ENCODE measurements at regions not wholly inside any gene's neighbourhood (a gene's known extent, or its start where the extent isn't known, plus 50 kb on each side); places are given as distances from the start of the nearest gene placed in this dataset.

DNA sequence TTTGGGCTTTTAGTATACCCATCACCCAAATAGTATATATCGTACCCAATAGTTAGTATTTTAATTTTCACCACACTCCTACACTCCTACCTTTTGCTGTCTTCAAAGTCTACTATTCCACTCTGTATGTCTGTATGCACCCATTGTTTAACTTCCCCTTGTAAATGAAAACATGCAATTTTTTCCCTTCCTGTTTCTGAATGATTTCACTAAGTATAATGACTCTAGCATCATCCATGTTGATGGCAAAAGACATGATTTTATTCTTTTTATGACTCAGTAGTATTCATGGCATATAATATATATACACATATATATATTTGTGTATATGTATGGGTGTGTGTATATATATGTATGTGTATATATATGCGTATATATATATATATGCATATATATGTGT, 63.1 kb upstream of the FAM174A start:
- 86% methylated on average over 2 of the region's 2 CpGs; no CpG with 5 or more reads in 1 of the 2 experiments for WGBS, 2 experiments (ENCODE audit: extremely low coverage in 1 of 2, insufficient coverage in 1 of 2, insufficient read length in 1 of 2, insufficient replicate concordance in 2 of 2, low coverage in 1 of 2, low lambda C conversion rate in 2 of 2, missing lambda C conversion rate in 1 of 2)
- Histone ChIP-seq H3K27me3 (replicated peaks in 1 of 4; ENCODE audit: control insufficient read depth in 3 of 4, extremely low read depth in 1 of 4, insufficient read depth in 3 of 4, low read length in 3 of 4) (no peaks in the 10 kb centered on the region), H3K27ac (ENCODE audit: low read depth, low read length) (no peak overlapping the region), H2BK12ac (ENCODE audit: low read depth, low read length) (no peak overlapping the region), H3K23ac (ENCODE audit: insufficient read length) (no peak overlapping the region), H2BK15ac (ENCODE audit: low read length) (no peak overlapping the region), H3K4me2 (ENCODE audit: insufficient read depth in 1 of 2, low read depth in 2 of 2, low read length in 2 of 2) (no peak overlapping the region), H3K36me3 (ENCODE audit: control insufficient read depth in 2 of 4, insufficient read depth in 4 of 4, low read length in 3 of 4) (no peaks in the 10 kb centered on the region), H3K9me3 (ENCODE audit: insufficient read depth in 2 of 2, low read depth in 1 of 2, low read length in 1 of 2) (no peaks in the 10 kb centered on the region; a peak in 1 of 4 replicates), H4K20me1 (replicated peaks in 1 of 2; ENCODE audit: control insufficient read depth in 1 of 2, insufficient read depth in 2 of 2, low read length in 2 of 2) (no peaks in the 10 kb centered on the region), H2BK120ac (replicated peaks; ENCODE audit: low read depth, low read length) (no peak overlapping the region), H2BK20ac (ENCODE audit: low read length) (no peak overlapping the region), H2BK5ac (ENCODE audit: low read depth, low read length) (no peak overlapping the region), H3K14ac (ENCODE audit: insufficient read length) (no peak overlapping the region), H3K4me3 (ENCODE audit: extremely low read depth in 1 of 4, insufficient read depth in 2 of 4, low read depth in 3 of 4, low read length in 4 of 4) (no peak overlapping the region), H2AK5ac (ENCODE audit: low read depth, low read length) (no peak overlapping the region), H3K18ac (ENCODE audit: extremely low read depth, low read length) (no peak overlapping the region), H4K5ac (ENCODE audit: insufficient read length, low read depth, low read length) (no peak overlapping the region), H2AFZ (ENCODE audit: low read length) (no peak overlapping the region), H3K4me1 (replicated peaks in 1 of 4; ENCODE audit: control insufficient read depth in 3 of 4, insufficient read depth in 4 of 4, low read length in 3 of 4) (no peaks in the 10 kb centered on the region), H3K56ac (replicated peaks; ENCODE audit: insufficient read length, low read depth, low read length) (no peak overlapping the region), H3K4ac (replicated peaks; ENCODE audit: insufficient read length, low read depth, low read length) (no peak overlapping the region), H3K23me2 (ENCODE audit: low read depth, low read length) (no peaks in the 10 kb centered on the region), H4K91ac (replicated peaks; ENCODE audit: insufficient read length, low read length) (no peak overlapping the region), H4K8ac (ENCODE audit: extremely low read depth, insufficient read depth, low read length) (no peak overlapping the region), H3K79me2 (ENCODE audit: control insufficient read depth in 1 of 2, insufficient read depth in 2 of 2, low read length in 2 of 2) (no peaks in the 10 kb centered on the region), H3K9ac (replicated peaks in 1 of 4; ENCODE audit: extremely low read depth in 1 of 4, low read depth in 3 of 4, low read length in 3 of 4) (no peak overlapping the region), H3K79me1 (ENCODE audit: low read depth, low read length) (no peaks in the 10 kb centered on the region)
- POLR2A ChIA-PET (ENCODE audit: partially characterized antibody), result no interaction called here
- CTCF ChIA-PET (ENCODE audit: partially characterized antibody), result no interaction called here
- FAIRE-seq (no peak), DNase-seq (ENCODE audit: low read depth in 1 of 2, low spot score in 2 of 2) (no peak)
- no peak for TF ChIP-seq GTF2F1 (IDR thresholded peaks at IDR 0.05; ENCODE audit: borderline replicate concordance, low read depth, low read length)
- TF ChIP-seq RAD21 (IDR thresholded peaks at IDR 0.05 in 1 of 2, conservative IDR thresholded peaks at IDR 0.05 in 1 of 2; ENCODE audit: low read depth in 2 of 2, low read length in 2 of 2), result no peak
- TF ChIP-seq EZH2 (IDR thresholded peaks at IDR 0.05; ENCODE audit: low read depth, low read length, severe bottlenecking), result no peak
- no peak for TF ChIP-seq CREB1 (IDR thresholded peaks at IDR 0.05)
- TF ChIP-seq CHD2 (IDR thresholded peaks at IDR 0.05; ENCODE audit: low read length), result no peak
- TF ChIP-seq CBX5 (IDR thresholded peaks at IDR 0.05; ENCODE audit: low read depth, low read length), result no peak
- no peak for TF ChIP-seq EGR1 (IDR thresholded peaks at IDR 0.05; ENCODE audit: borderline replicate concordance, low read depth, low read length)
- TF ChIP-seq ASH2L (IDR thresholded peaks at IDR 0.05; ENCODE audit: low read length), result no peak
- no peak for TF ChIP-seq YY1 (IDR thresholded peaks at IDR 0.05; ENCODE audit: low read depth, low read length)

Data from H1 (cell line).